ENCODE measurements at regions not wholly inside any gene's neighbourhood (a gene's known extent, or its start where the extent isn't known, plus 50 kb on each side); places are given as distances from the start of the nearest gene placed in this dataset.

DNA sequence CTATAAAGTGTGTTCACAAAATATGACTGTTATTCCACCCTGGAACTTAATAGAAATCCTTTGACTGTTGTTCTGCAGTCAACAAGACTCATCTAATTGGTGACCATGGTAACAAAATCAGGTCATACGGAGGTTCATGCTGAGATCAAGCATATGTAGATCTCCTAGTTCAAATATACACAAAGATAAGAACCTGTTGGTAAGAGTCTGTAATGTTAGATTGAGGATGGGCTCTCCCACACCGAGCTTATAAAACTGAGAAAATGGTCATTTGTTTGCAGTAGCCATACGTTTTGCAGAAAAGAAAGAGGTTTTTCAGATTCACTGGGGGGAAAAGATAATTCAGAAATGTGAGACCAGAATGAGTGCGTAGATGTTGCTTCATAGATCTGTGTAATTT, 468.1 kb downstream of the RPS6KC1 start:
- no peak overlapping the region for H2AFZ ChIP-seq (ENCODE audit: insufficient read depth, low read depth, low read length, poor library complexity, severe bottlenecking)
- Mint-ChIP-seq H3K9me3 (peaks cover 2 to 11% (median 3%) of the 10 kb centered on the region in 7 donors), H3K36me3 (no peaks in the 10 kb centered on the region), H3K4me1 (no peaks in the 10 kb centered on the region), H3K27me3 (ENCODE audit: low read depth in 3 of 3) (peaks cover 0 to 1% (median 0%) of the 10 kb centered on the region in 3 donors), H3K4me3 (no peak overlapping the region), H3K27ac (no peak overlapping the region)
- no peaks in the 10 kb centered on the region for H3K27me3 ChIP-seq (ENCODE audit: control insufficient read depth in 2 of 2, insufficient read depth in 2 of 2, low read length in 2 of 2)
- DNase-seq = no peak
- no peaks in the 10 kb centered on the region for H3K36me3 ChIP-seq (replicated peaks in 1 of 2; ENCODE audit: control insufficient read depth in 1 of 2, insufficient read depth in 2 of 2, low read length in 2 of 2)
- H4K20me1 ChIP-seq (ENCODE audit: insufficient read depth, low read length) = no peaks in the 10 kb centered on the region
- no peaks in the 10 kb centered on the region for H3K79me2 ChIP-seq (ENCODE audit: insufficient read depth, low read length)
- peaks cover 0 to 6% of the 10 kb centered on the region in 2 donors for H3K9me3 ChIP-seq (replicated peaks in 1 of 2; ENCODE audit: control insufficient read depth in 1 of 2, insufficient read depth in 1 of 2, low read length in 2 of 2)
- no peak overlapping the region for H3K4me3 ChIP-seq (replicated peaks in 1 of 3; ENCODE audit: low read depth in 2 of 3, low read length in 3 of 3)
- no peak overlapping the region for H3K27ac ChIP-seq (ENCODE audit: low read depth in 1 of 2, low read length in 2 of 2)
- no peak overlapping the region for H3K9ac ChIP-seq (ENCODE audit: insufficient read depth, low read length, poor library complexity, severe bottlenecking)
- TF ChIP-seq, protein P1, sequence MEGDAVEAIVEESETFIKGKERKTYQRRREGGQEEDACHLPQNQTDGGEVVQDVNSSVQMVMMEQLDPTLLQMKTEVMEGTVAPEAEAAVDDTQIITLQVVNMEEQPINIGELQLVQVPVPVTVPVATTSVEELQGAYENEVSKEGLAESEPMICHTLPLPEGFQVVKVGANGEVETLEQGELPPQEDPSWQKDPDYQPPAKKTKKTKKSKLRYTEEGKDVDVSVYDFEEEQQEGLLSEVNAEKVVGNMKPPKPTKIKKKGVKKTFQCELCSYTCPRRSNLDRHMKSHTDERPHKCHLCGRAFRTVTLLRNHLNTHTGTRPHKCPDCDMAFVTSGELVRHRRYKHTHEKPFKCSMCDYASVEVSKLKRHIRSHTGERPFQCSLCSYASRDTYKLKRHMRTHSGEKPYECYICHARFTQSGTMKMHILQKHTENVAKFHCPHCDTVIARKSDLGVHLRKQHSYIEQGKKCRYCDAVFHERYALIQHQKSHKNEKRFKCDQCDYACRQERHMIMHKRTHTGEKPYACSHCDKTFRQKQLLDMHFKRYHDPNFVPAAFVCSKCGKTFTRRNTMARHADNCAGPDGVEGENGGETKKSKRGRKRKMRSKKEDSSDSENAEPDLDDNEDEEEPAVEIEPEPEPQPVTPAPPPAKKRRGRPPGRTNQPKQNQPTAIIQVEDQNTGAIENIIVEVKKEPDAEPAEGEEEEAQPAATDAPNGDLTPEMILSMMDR (IDR thresholded peaks at IDR 0.05) = no peak
- H3K4me2 ChIP-seq (replicated peaks; ENCODE audit: extremely low read depth, low read length, poor library complexity, severe bottlenecking) = no peak overlapping the region
- H3K4me1 ChIP-seq (ENCODE audit: control insufficient read depth in 1 of 2, insufficient read depth in 2 of 2, low read length in 2 of 2) = no peaks in the 10 kb centered on the region
- intact Hi-C loops (cut with micrococcal nuclease) = no loop called here
- WGBS (ENCODE audit: insufficient coverage) = 50% methylated on average over 3 of the region's 4 CpGs

DNA sequence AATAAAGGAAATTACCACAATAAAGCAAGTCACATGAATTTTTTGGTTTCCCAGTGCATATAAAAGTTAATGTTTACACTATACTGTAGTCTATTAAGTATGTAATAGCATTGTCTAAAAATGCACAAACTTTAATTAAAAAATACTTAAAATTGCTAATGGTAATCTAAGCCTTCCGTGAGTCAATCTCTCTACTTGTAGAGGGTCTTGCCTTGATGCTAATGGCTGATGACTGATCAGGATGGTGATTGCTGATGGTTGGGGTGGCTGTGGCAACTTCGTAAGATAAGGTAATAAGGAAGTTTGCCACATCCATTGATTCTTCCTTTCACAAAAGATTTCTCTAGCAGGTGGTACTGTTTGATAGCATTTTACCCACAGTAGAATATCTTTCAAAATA, 466.6 kb upstream of the PROX1 start:
- H3K9me3 ChIP-seq (replicated peaks in 1 of 2; ENCODE audit: control insufficient read depth in 1 of 2, insufficient read depth in 1 of 2, low read length in 2 of 2) = peaks cover 0 to 8% of the 10 kb centered on the region in 2 donors
- H3K9ac ChIP-seq (ENCODE audit: insufficient read depth, low read length, poor library complexity, severe bottlenecking) = no peak overlapping the region
- WGBS (ENCODE audit: insufficient coverage) = no CpG with 5 or more reads among the region's 2 CpGs
- TF ChIP-seq, protein P1 (IDR thresholded peaks at IDR 0.05) = no peak
- Mint-ChIP-seq H3K27ac (no peak overlapping the region), H3K27me3 (ENCODE audit: low read depth in 3 of 3) (peaks cover 0 to 1% (median 0%) of the 10 kb centered on the region in 3 donors), H3K36me3 (no peaks in the 10 kb centered on the region), H3K4me3 (no peak overlapping the region), H3K9me3 (peaks cover 2 to 7% (median 5%) of the 10 kb centered on the region in 7 donors), H3K4me1 (no peaks in the 10 kb centered on the region)
- H3K27me3 ChIP-seq (ENCODE audit: control insufficient read depth in 2 of 2, insufficient read depth in 2 of 2, low read length in 2 of 2) = no peaks in the 10 kb centered on the region
- intact Hi-C loops (cut with micrococcal nuclease) = no loop called here
- no peaks in the 10 kb centered on the region for H3K79me2 ChIP-seq (ENCODE audit: insufficient read depth, low read length)
- no peaks in the 10 kb centered on the region for H4K20me1 ChIP-seq (ENCODE audit: insufficient read depth, low read length)
- no peak overlapping the region for H2AFZ ChIP-seq (ENCODE audit: insufficient read depth, low read depth, low read length, poor library complexity, severe bottlenecking)
- H3K4me1 ChIP-seq (ENCODE audit: control insufficient read depth in 1 of 2, insufficient read depth in 2 of 2, low read length in 2 of 2) = no peaks in the 10 kb centered on the region
- no peak overlapping the region for H3K4me2 ChIP-seq (replicated peaks; ENCODE audit: extremely low read depth, low read length, poor library complexity, severe bottlenecking)
- no peak overlapping the region for H3K27ac ChIP-seq (ENCODE audit: low read depth in 1 of 2, low read length in 2 of 2)
- no peak for DNase-seq
- no peak overlapping the region for H3K4me3 ChIP-seq (replicated peaks in 1 of 3; ENCODE audit: low read depth in 2 of 3, low read length in 3 of 3)
- H3K36me3 ChIP-seq (replicated peaks in 1 of 2; ENCODE audit: control insufficient read depth in 1 of 2, insufficient read depth in 2 of 2, low read length in 2 of 2) = no peaks in the 10 kb centered on the region
